ENCODE measurements at regions not wholly inside any gene's neighbourhood (a gene's known extent, or its start where the extent isn't known, plus 50 kb on each side); places are given as distances from the start of the nearest gene placed in this dataset.

- TF ChIP-seq CTCF (IDR thresholded peaks at IDR 0.05), result no peak
- no peak for TF ChIP-seq POLR2A (IDR thresholded peaks at IDR 0.05)
- TF ChIP-seq POLR2AphosphoS5 (IDR thresholded peaks at IDR 0.05), result no peak
Measured at GRCh38 chr3:144865948-144866347, 894.3 kb downstream of the DIPK2A start.
